HepG2 (cell line): ENCODE measurements at regions not wholly inside any gene's neighbourhood (a gene's known extent, or its start where the extent isn't known, plus 50 kb on each side); places are given as distances from the start of the nearest gene placed in this dataset.

Source experiments
- MAFK ChIP-seq, 2 experiments: IDR thresholded peaks in 1 of 2; conservative IDR thresholded peaks in 1 of 2; 2 replicates each; pipeline ENCODE4 v1.6.1; 2011; ENCODE audit warnings: improper control_type of control experiment in 2 of 2, low read length in 2 of 2
- NBN ChIP-seq: fragments of 450-650 bp; conservative IDR thresholded peaks from 2 replicates; pipeline ENCODE4 v1.6.1; 2017
- TEAD2 ChIP-seq: sonication (generic); formaldehyde crosslinking; IDR thresholded peaks from 2 replicates; pipeline ENCODE4 v1.9.0; 2021; ENCODE audit warnings: missing genetic modification reagents
- ZNF17 ChIP-seq: sonication (generic); formaldehyde crosslinking; IDR thresholded peaks from 2 replicates; pipeline ENCODE4 v1.5.0; 2020; ENCODE audit warnings: mild to moderate bottlenecking, missing genetic modification reagents

DNA sequence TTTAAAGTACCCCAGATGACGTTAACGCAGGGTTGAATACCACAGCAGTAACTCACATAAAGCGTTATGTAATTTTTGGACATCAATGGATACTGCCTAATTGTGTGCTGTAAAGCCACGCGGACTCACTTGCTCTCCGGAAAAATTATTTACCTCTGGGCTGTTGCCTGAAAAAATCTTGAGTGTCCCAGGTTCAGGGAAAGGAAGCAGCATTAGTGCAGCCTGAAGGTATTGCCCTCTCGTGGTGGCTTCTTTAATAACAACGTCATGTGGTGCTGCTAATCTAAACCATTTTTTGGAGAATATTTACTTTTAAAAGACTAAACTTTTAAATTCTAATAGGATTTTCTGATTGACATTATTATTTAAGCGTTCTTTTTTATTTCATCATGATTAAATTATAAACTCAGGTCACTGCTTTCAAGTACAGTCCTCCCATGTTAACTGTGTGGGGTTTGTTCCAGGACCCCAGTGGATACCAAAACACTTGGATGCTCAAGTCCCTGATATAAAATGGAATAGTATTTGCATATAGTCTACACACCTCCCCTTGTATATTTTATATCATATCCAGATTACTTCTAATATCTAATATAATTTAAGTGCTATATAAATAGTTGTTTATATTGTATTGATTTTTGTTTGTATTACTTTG lies 384.8 kb downstream of the FAM133A start:
- TF ChIP-seq NBN (no peak), TEAD2 (CRISPR knock-in tag) (no peak), MAFK (conservative IDR thresholded peaks at IDR 0.05 in 1 of 2, IDR thresholded peaks at IDR 0.05 in 1 of 2; ENCODE audit: low read length in 2 of 2) (no peak), ZNF17 (CRISPR knock-in tag) (no peak)
